ENCODE measurements at regions not wholly inside any gene's neighbourhood (a gene's known extent, or its start where the extent isn't known, plus 50 kb on each side); places are given as distances from the start of the nearest gene placed in this dataset.

DNA sequence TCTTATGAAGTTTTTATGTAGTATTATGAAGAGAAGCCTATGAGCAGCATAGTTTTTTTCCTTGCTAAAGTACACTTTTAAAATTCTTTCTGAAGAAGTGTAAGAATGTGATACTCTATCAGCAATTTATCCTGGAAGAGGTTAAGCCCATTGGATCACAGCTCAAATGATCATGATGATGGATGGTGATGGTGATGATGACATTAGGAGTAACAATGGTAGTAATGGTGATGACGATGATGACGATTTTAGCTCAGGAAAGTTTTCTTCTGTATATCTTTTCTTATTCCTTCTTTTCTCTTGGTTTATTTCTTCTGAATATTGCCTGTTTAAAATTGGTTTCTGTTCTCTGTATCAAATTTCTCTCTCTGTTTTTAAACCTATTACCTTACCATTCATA lies 262.9 kb upstream of the DUSP10 start:
- TF ChIP-seq POLR2AphosphoS5 (IDR thresholded peaks at IDR 0.05) (no peak), POLR2A (IDR thresholded peaks at IDR 0.05) (no peak), EP300 (IDR thresholded peaks at IDR 0.05; ENCODE audit: low read depth) (no peak)
- TF ChIP-seq, protein P1, sequence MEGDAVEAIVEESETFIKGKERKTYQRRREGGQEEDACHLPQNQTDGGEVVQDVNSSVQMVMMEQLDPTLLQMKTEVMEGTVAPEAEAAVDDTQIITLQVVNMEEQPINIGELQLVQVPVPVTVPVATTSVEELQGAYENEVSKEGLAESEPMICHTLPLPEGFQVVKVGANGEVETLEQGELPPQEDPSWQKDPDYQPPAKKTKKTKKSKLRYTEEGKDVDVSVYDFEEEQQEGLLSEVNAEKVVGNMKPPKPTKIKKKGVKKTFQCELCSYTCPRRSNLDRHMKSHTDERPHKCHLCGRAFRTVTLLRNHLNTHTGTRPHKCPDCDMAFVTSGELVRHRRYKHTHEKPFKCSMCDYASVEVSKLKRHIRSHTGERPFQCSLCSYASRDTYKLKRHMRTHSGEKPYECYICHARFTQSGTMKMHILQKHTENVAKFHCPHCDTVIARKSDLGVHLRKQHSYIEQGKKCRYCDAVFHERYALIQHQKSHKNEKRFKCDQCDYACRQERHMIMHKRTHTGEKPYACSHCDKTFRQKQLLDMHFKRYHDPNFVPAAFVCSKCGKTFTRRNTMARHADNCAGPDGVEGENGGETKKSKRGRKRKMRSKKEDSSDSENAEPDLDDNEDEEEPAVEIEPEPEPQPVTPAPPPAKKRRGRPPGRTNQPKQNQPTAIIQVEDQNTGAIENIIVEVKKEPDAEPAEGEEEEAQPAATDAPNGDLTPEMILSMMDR (IDR thresholded peaks at IDR 0.05): no peak
